Activated naive CD8-positive, alpha-beta T cell treated with anti-CD3 and anti-CD28 coated beads, Interleukin-2, amount 10 ng/mL, durations not matched to agents 7 days and 5 days (primary cell): ENCODE measurements at regions not wholly inside any gene's neighbourhood (a gene's known extent, or its start where the extent isn't known, plus 50 kb on each side); places are given as distances from the start of the nearest gene placed in this dataset.
"Not testable (repeated sequence)": the region's sequence is repeated elsewhere in the genome, so short reads cannot be mapped to it uniquely, and the experiment has no call there.

ENCODE experiments used
- ATAC-seq: fragments of 150-1000 bp; cut with Tn5 transposase; one replicate; pipeline ENCODE4 v1.10.0; 2021; ENCODE audit warnings: low read depth, moderate library complexity
- POLR2A ChIA-PET: fragments of 350-600 bp; sonication (Branson Sonifier 250); formaldehyde crosslinking; loops from one replicate; lab custom pipeline; 2021; ENCODE audit warnings: antibody characterized with exemption; lab: Charles Lee
- DNase-seq: peaks from one replicate; pipeline ENCODE4 v3.0.0; 2021
- H3K27ac Mint-ChIP-seq: one replicate; pipeline ENCODE4 v1.8.0; 2022; ENCODE audit warnings: mild to moderate bottlenecking, mixed read lengths
- H3K27me3 Mint-ChIP-seq: one replicate; pipeline ENCODE4 v1.8.0; 2022; ENCODE audit warnings: mild to moderate bottlenecking, moderate library complexity, mixed read lengths
- H3K36me3 Mint-ChIP-seq: one replicate; pipeline ENCODE4 v1.8.0; 2021; ENCODE audit warnings: mild to moderate bottlenecking, mixed read lengths
- H3K4me1 Mint-ChIP-seq: one replicate; pipeline ENCODE4 v1.8.0; 2021; ENCODE audit warnings: mixed read lengths
- H3K4me3 Mint-ChIP-seq: one replicate; pipeline ENCODE4 v1.8.0; 2022; ENCODE audit warnings: mild to moderate bottlenecking, moderate library complexity, mixed read lengths
- H3K9me3 Mint-ChIP-seq: one replicate; pipeline ENCODE4 v1.8.0; 2021; ENCODE audit warnings: mixed read lengths

DNA sequence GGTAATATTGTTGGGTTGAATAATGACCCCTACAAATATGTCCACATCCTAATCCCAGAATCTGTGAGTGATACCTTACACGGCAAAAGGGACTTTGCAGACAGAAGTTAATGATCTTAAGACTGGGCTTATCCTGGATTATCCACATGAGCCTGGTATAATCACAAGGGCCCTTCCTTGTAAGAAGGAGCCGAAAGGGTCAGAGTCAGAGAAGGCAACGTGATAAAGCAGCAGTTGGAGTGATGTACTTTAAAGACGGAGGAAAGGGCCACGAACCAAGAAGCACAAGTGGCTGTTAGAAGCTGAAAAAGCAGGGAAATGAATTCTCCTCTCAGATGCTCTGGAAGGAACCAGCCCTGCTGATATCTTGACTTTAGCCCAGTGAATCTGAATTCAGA, 137.8 kb downstream of the UTP18 start:
- Mint-ChIP-seq H3K27ac (no peak overlapping the region), H3K9me3 (no peaks in the 10 kb centered on the region), H3K4me3 (no peak overlapping the region), H3K36me3 (no peaks in the 10 kb centered on the region), H3K4me1 (no peaks in the 10 kb centered on the region), H3K27me3 (no peaks in the 10 kb centered on the region)
- no peak for DNase-seq
- ATAC-seq, result no peak
- POLR2A ChIA-PET, result no interaction called here

- Mint-ChIP-seq H3K4me1 (no peaks in the 10 kb centered on the region), H3K9me3 (no peaks in the 10 kb centered on the region), H3K36me3 (no peaks in the 10 kb centered on the region), H3K27ac (no peak overlapping the region), H3K27me3 (no peaks in the 10 kb centered on the region), H3K4me3 (no peak overlapping the region)
- POLR2A ChIA-PET, result no interaction called here
- ATAC-seq (no peak), DNase-seq (no peak)
Observed at GRCh38 chr17:51398687-51399086, 138.3 kb downstream of the UTP18 start.

- no peak for ATAC-seq
- no peaks in the 10 kb centered on the region for H3K36me3 Mint-ChIP-seq
- H3K4me1 Mint-ChIP-seq, result no peaks in the 10 kb centered on the region
- H3K27me3 Mint-ChIP-seq, result no peaks in the 10 kb centered on the region
- no peaks in the 10 kb centered on the region for H3K9me3 Mint-ChIP-seq
- no peak overlapping the region for H3K4me3 Mint-ChIP-seq
- DNase-seq, result no peak
- no peak overlapping the region for H3K27ac Mint-ChIP-seq
- POLR2A ChIA-PET, result no interaction called here
Observed at GRCh38 chr17:51401279-51401678, 140.9 kb downstream of the UTP18 start.

GRCh38 chr17:51402899-51403298, 142.6 kb downstream of the UTP18 start:
- Mint-ChIP-seq H3K36me3 (no peaks in the 10 kb centered on the region), H3K27ac (no peak overlapping the region), H3K4me1 (no peaks in the 10 kb centered on the region), H3K9me3 (no peaks in the 10 kb centered on the region), H3K4me3 (no peak overlapping the region), H3K27me3 (peaks cover 3% of the 10 kb centered on the region)
- DNase-seq, result no peak
- POLR2A ChIA-PET, result no interaction called here
- no peak for ATAC-seq

DNA sequence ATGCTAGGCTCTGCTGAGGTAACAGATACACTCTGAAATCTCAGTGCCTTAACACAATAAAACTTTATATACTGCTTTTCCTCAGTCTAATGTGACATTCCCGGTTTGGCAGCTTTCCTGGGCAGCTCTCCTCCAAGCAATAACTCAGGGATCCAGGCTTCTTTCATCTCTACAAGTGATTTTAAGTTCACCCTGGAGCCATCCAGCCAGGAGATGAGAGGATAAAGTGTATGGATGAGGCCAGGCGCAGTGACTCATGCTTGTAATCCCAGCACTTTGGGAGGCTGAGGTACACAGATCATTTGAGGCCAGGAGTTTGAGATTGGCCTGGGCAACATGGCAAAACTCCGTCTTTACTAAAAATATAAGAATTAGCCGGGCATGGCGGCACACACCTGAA, 147.2 kb downstream of the UTP18 start:
- H3K9me3 Mint-ChIP-seq, result no peaks in the 10 kb centered on the region
- ATAC-seq, result no peak
- POLR2A ChIA-PET, result no interaction called here

GRCh38 chr17:51419476-51419875, 159.1 kb downstream of the UTP18 start:
- POLR2A ChIA-PET, result no interaction called here
- Mint-ChIP-seq H3K4me3 (no peak overlapping the region), H3K9me3 (no peaks in the 10 kb centered on the region), H3K27ac (no peak overlapping the region), H3K27me3 (peaks cover 5% of the 10 kb centered on the region), H3K36me3 (no peaks in the 10 kb centered on the region), H3K4me1 (peaks cover 8% of the 10 kb centered on the region)
- no peak for ATAC-seq
- no peak for DNase-seq

More for the DNA sequence above, 147.2 kb downstream of the UTP18 start:
- no peak overlapping the region for H3K4me3 Mint-ChIP-seq
- H3K4me1 Mint-ChIP-seq, result no peaks in the 10 kb centered on the region
- DNase-seq, result no peak
- no peaks in the 10 kb centered on the region for H3K36me3 Mint-ChIP-seq
- no peak overlapping the region for H3K27ac Mint-ChIP-seq
- H3K27me3 Mint-ChIP-seq, result peaks cover 5% of the 10 kb centered on the region

- peaks cover 9% of the 10 kb centered on the region for H3K4me1 Mint-ChIP-seq
- no peaks in the 10 kb centered on the region for H3K36me3 Mint-ChIP-seq
- POLR2A ChIA-PET, result no interaction called here
- no peaks in the 10 kb centered on the region for H3K9me3 Mint-ChIP-seq
- DNase-seq, result no peak
- no peak for ATAC-seq
- no peak overlapping the region for H3K4me3 Mint-ChIP-seq
- no peak overlapping the region for H3K27ac Mint-ChIP-seq
- no peaks in the 10 kb centered on the region for H3K27me3 Mint-ChIP-seq
Observed at GRCh38 chr17:51421525-51421924, 161.2 kb downstream of the UTP18 start.

- ATAC-seq (no peak), DNase-seq (no peak)
- no peaks in the 10 kb centered on the region for H3K9me3 Mint-ChIP-seq
- POLR2A ChIA-PET, result no interaction called here
- no peaks in the 10 kb centered on the region for H3K36me3 Mint-ChIP-seq
- no peak overlapping the region for H3K27ac Mint-ChIP-seq
- H3K4me1 Mint-ChIP-seq, result peaks cover 19% of the 10 kb centered on the region
- H3K27me3 Mint-ChIP-seq, result no peaks in the 10 kb centered on the region
- H3K4me3 Mint-ChIP-seq, result no peak overlapping the region
Observed at GRCh38 chr17:51422634-51423033, 162.3 kb downstream of the UTP18 start.

DNA sequence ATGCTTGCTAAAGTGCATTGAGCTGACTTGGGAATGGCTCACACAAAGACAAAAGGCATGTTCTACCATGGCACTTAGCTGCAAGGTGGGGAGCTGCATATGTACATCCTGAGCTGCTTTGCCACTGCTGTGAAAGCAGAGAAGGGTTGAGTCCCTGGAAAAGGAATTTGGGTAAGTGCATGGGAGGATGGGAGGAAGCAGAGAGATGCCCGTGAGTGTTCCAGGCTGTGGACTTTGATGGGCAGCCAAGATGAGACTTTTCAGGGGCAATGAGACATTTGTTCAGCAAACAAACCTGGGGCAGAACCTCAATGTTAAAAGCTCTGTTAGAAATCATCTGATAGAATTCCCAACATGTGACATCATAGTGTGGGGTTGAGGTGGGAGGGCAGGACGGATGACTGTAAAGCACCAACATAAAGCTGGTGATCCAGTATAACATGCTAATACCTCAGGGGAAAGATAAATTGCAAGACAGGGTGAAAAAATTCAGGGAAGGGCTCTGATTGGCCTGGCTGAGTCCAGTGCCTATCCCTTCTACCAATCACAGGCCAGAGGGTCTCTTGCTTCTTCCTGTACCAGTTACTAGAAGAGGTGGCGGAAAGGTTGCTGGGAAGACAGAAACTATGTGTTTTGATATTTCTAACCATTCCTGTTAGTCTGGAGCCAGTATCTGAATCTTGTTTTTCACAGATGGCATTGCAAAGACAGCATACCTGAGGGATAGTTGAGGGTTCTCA, 163.2 kb downstream of the UTP18 start:
- Mint-ChIP-seq H3K9me3 (no peaks in the 10 kb centered on the region), H3K36me3 (no peaks in the 10 kb centered on the region), H3K4me3 (no peak overlapping the region), H3K27me3 (no peaks in the 10 kb centered on the region), H3K4me1 (peaks cover 24% of the 10 kb centered on the region), H3K27ac (no peak overlapping the region)
- ATAC-seq, result no peak
- no peak for DNase-seq
- POLR2A ChIA-PET, result no interaction called here

DNA sequence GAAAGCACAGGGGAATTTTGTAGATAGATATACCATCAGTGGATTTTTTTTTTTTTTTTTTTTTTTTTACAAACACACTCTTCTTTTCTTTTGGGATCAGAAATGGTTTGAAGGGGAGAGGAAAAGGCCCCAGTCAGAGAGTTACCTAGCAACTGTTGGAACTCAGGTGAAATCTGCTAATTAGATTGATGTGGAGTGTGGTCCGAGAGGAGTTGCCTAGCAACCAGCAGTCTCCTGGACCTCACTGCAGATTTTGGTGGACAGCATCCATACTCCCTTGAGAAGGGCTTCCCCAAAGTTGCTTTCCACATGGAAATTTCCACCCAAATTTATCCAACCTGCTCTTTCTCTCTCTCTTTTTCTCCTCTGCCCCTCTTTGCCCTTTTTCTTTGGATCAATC, 165.4 kb downstream of the UTP18 start:
- POLR2A ChIA-PET, result no interaction called here
- Mint-ChIP-seq H3K9me3 (no peaks in the 10 kb centered on the region), H3K4me1 (peaks cover 40% of the 10 kb centered on the region), H3K4me3 (no peak overlapping the region), H3K36me3 (no peaks in the 10 kb centered on the region), H3K27me3 (no peaks in the 10 kb centered on the region), H3K27ac (no peak overlapping the region)
- DNase-seq (no peak), ATAC-seq (no peak)

- Mint-ChIP-seq H3K27me3 (no peaks in the 10 kb centered on the region), H3K4me3 (peak overlapping the region; percentile 78), H3K36me3 (no peaks in the 10 kb centered on the region), H3K4me1 (peaks cover 40% of the 10 kb centered on the region), H3K27ac (peak overlapping the region; percentile 87), H3K9me3 (no peaks in the 10 kb centered on the region)
- POLR2A ChIA-PET, result no interaction called here
- ATAC-seq, result peak; percentile 32
- DNase-seq, result no peak
Observed at GRCh38 chr17:51427323-51427811, 167.0 kb downstream of the UTP18 start.

DNA sequence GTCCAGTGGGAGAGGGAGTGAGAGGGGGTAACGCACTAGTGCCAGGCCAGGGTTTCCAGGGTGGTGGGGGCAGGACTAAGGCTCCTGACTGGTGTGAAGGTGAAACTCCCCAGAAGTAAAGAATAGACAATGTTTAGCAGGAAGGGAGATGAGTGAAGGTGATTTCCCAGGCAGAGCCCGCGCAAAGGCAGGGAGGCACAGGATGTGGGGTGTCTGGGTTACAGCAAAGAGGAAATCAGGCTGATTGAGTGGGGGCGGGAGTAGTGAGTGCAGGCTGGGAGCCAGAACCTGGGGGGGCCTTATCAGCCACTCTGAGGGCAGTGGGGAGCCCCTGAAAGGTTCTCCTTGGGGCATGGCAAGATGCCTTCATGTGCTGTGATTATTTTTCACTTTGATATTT, 167.5 kb downstream of the UTP18 start:
- peak; percentile 93 for ATAC-seq
- POLR2A ChIA-PET, result no interaction called here
- peak; percentile 61 for DNase-seq
- Mint-ChIP-seq H3K36me3 (no peaks in the 10 kb centered on the region), H3K9me3 (no peaks in the 10 kb centered on the region), H3K27me3 (no peaks in the 10 kb centered on the region), H3K27ac (peak overlapping the region; percentile 87), H3K4me1 (peaks cover 40% of the 10 kb centered on the region), H3K4me3 (peak overlapping the region; percentile 78)

DNA sequence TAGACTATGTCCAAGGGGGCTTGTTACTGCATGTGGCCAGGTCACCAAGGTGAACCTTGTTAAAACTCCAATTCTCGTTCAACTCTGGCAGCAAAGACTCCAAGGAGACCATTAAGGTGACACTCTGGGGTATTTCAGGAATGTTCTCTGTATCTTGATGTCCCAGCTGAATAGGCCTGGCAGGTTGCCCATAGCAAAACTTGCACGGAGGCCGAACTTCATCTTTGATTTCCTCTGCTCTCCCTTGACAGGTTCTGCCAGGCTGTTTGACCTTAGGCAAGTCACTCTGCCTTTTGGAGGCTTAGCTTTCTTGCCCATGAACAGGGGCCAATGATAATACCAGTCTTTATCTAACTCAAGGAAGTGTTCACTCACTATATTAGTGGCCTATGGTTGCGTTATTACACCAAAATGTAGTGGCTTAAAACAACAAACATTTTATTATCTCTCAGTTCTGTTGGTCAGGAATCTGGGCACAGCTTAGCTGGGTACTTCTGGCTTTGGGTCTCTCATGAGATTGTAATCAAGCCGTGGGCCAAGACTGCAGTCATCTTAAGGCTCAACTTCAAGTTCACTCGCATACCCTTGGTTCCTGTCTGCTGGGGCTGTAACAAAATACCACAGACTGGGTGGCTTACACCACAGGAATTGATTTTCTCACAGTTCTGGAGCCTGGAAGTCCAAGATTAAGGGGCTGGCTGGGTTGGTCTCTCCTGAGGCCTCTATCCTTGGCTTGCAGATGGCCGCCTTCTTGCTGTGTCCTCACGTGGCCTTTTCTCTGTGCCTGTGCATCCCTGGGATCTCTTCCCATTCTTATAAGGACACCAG, 168.5 kb downstream of the UTP18 start:
- Mint-ChIP-seq H3K27me3 (no peaks in the 10 kb centered on the region), H3K9me3 (no peaks in the 10 kb centered on the region), H3K36me3 (no peaks in the 10 kb centered on the region), H3K27ac (peak overlapping the region; percentile 65), H3K4me1 (peaks cover 40% of the 10 kb centered on the region), H3K4me3 (peak overlapping the region; percentile 43)
- POLR2A ChIA-PET, result no interaction called here
- ATAC-seq (no peak), DNase-seq (no peak)

- ATAC-seq, DNase-seq, H3K27me3 Mint-ChIP-seq, H3K36me3 Mint-ChIP-seq, H3K4me3 Mint-ChIP-seq, H3K9me3 Mint-ChIP-seq, POLR2A ChIA-PET: not testable (repeated sequence)
- Mint-ChIP-seq H3K27ac (peak overlapping the region; percentile 46), H3K4me1 (peaks cover 40% of the 10 kb centered on the region)
Observed at GRCh38 chr17:51429938-51430337, 169.6 kb downstream of the UTP18 start.
